Liver (tissue), 7 donors: ENCODE measurements at regions not wholly inside any gene's neighbourhood (a gene's known extent, or its start where the extent isn't known, plus 50 kb on each side); places are given as distances from the start of the nearest gene placed in this dataset.

Experiments
- DNase-seq: peaks from one replicate; pipeline ENCODE4 v3.0.0-alpha.2; 2017; ENCODE audit warnings: low spot score
- H3K27ac ChIP-seq, 2 donors: one replicate each; pipeline ENCODE4 v1.7.0; 2013; ENCODE audit warnings: inconsistent platforms in 2 of 2, low read length in 2 of 2, control low read depth in 1 of 2, low read depth in 1 of 2, mild to moderate bottlenecking in 1 of 2
- H3K27me3 ChIP-seq, 4 donors: one replicate each; pipeline versions ENCODE4 v1.6.1 to v1.7.0; 2013; ENCODE audit warnings: low read length in 3 of 4, inconsistent platforms in 1 of 4, mild to moderate bottlenecking in 1 of 4, moderate library complexity in 1 of 4; ENCODE audit not compliant: control insufficient read depth in 4 of 4, insufficient read depth in 4 of 4
- H3K36me3 ChIP-seq, 4 donors: one replicate each; pipeline versions ENCODE4 v1.6.1 to v1.7.0; 2013; ENCODE audit warnings: low read length in 3 of 4, mild to moderate bottlenecking in 3 of 4, low read depth in 1 of 4, moderate library complexity in 1 of 4; ENCODE audit not compliant: control insufficient read depth in 4 of 4, insufficient read depth in 3 of 4
- H3K4me1 ChIP-seq, 4 donors: one replicate each; pipeline versions ENCODE4 v1.6.1 to v1.7.0; 2013; ENCODE audit warnings: low read length in 3 of 4, mild to moderate bottlenecking in 3 of 4, moderate library complexity in 1 of 4; ENCODE audit not compliant: control insufficient read depth in 4 of 4, insufficient read depth in 4 of 4
- H3K4me3 ChIP-seq, 3 donors: one replicate each; pipeline versions ENCODE4 v1.6.1 to v1.7.0; 2013; ENCODE audit warnings: low read length in 3 of 3, control low read depth in 1 of 3, low read depth in 1 of 3, mild to moderate bottlenecking in 1 of 3
- H3K9ac ChIP-seq, 2 donors: one replicate each; pipeline ENCODE4 v1.7.0; 2013; ENCODE audit warnings: low read length in 2 of 2, mild to moderate bottlenecking in 2 of 2, moderate library complexity in 2 of 2, control low read depth in 1 of 2, low read depth in 1 of 2
- H3K9me3 ChIP-seq, 4 donors: one replicate each; pipeline versions ENCODE4 v1.6.1 to v1.7.0; 2013; ENCODE audit warnings: low read length in 3 of 4; ENCODE audit not compliant: control insufficient read depth in 4 of 4
- FOXA1 ChIP-seq: IDR thresholded peaks from 2 replicates; pipeline ENCODE4 v1.6.1; 2016; ENCODE audit warnings: antibody characterized with exemption
- FOXA2 ChIP-seq: IDR thresholded peaks from 2 replicates; pipeline ENCODE4 v1.6.1; 2016; ENCODE audit warnings: antibody characterized with exemption
- GABPA ChIP-seq, 2 donors: IDR thresholded peaks in 1 of 2; conservative IDR thresholded peaks in 1 of 2; 2 replicates each; pipeline ENCODE4 v1.6.1; 2016; ENCODE audit warnings: antibody characterized with exemption in 2 of 2, mild to moderate bottlenecking in 1 of 2, moderate library complexity in 1 of 2
- HNF4A ChIP-seq, 2 donors: conservative IDR thresholded peaks; 2 replicates each; pipeline ENCODE4 v1.6.1; 2016; ENCODE audit warnings: antibody characterized with exemption in 2 of 2, mild to moderate bottlenecking in 2 of 2
- JUND ChIP-seq, 2 donors: IDR thresholded peaks; 2 replicates each; pipeline ENCODE4 v1.6.1; 2016; ENCODE audit warnings: antibody characterized with exemption in 2 of 2
- NR2F2 ChIP-seq: IDR thresholded peaks from 2 replicates; pipeline ENCODE4 v1.6.1; 2016; ENCODE audit warnings: antibody characterized with exemption
- RAD21 ChIP-seq, 2 donors: IDR thresholded peaks; 2 replicates each; pipeline ENCODE4 v1.6.1; 2016; ENCODE audit warnings: antibody characterized with exemption in 2 of 2, mild to moderate bottlenecking in 2 of 2
- REST ChIP-seq: IDR thresholded peaks from 2 replicates; pipeline ENCODE4 v1.6.1; 2016; ENCODE audit warnings: antibody characterized with exemption, mild to moderate bottlenecking
- RXRA ChIP-seq, 2 donors: IDR thresholded peaks; 2 replicates each; pipeline ENCODE4 v1.6.1; 2017 to 2018; ENCODE audit warnings: antibody characterized with exemption in 2 of 2, mild to moderate bottlenecking in 1 of 2
- SP1 ChIP-seq: IDR thresholded peaks from 2 replicates; pipeline ENCODE4 v1.6.1; 2018; ENCODE audit warnings: antibody characterized with exemption, mild to moderate bottlenecking
- TAF1 ChIP-seq: conservative IDR thresholded peaks from 2 replicates; pipeline ENCODE4 v1.6.1; 2016; ENCODE audit warnings: antibody characterized with exemption, mild to moderate bottlenecking
- YY1 ChIP-seq: IDR thresholded peaks from 2 replicates; pipeline ENCODE4 v1.6.1; 2016; ENCODE audit warnings: antibody characterized with exemption, mild to moderate bottlenecking
- ZBTB33 ChIP-seq: IDR thresholded peaks from 2 replicates; pipeline ENCODE4 v1.6.1; 2016; ENCODE audit warnings: antibody characterized with exemption
- WGBS: extraction: QIAGEN DNeasy Blood & Tissue Kit; methylation state at CpG from one replicate; pipeline ENCODE4 v1.1.7; 2013; 5-methylcytosine and 5-hydroxymethylcytosine counted together
- donor health status: healthy.
- donor health status: healthy.
- donor health status: healthy.
- donor health status: healthy.

- TF ChIP-seq REST, result no peak
- TF ChIP-seq GABPA (IDR thresholded peaks at IDR 0.05 in 1 of 2, conservative IDR thresholded peaks at IDR 0.05 in 1 of 2), result no peak
- TF ChIP-seq HNF4A (conservative IDR thresholded peaks at IDR 0.05), result no peak
- no peak for TF ChIP-seq YY1
- no peak for TF ChIP-seq TAF1
These were observed 782.8 kb upstream of the ACVR2A start (continued) for GRCh38 chr2:147062073-147062472.

- WGBS, result 87% methylated on average over 1 of the region's 1 CpG
- H3K9ac ChIP-seq, result no peak overlapping the region
- DNase-seq, result no peak
- no peaks in the 10 kb centered on the region for H3K36me3 ChIP-seq
- no peaks in the 10 kb centered on the region for H3K9me3 ChIP-seq
- no peaks in the 10 kb centered on the region for H3K27me3 ChIP-seq
- no peak overlapping the region for H3K27ac ChIP-seq
- TF ChIP-seq RXRA (IDR thresholded peaks at IDR 0.05) (no peak), JUND (IDR thresholded peaks at IDR 0.05) (no peak), RAD21 (IDR thresholded peaks at IDR 0.05) (no peak), REST (no peak), NR2F2 (no peak), FOXA1 (no peak), ZBTB33 (no peak), SP1 (no peak), FOXA2 (no peak)
- no peak overlapping the region for H3K4me3 ChIP-seq
- H3K4me1 ChIP-seq, result no peaks in the 10 kb centered on the region
These were observed 783.6 kb upstream of the ACVR2A start for GRCh38 chr2:147061269-147061668.
